ENCODE measurements at regions not wholly inside any gene's neighbourhood (a gene's known extent, or its start where the extent isn't known, plus 50 kb on each side); places are given as distances from the start of the nearest gene placed in this dataset.

- TF ChIP-seq PATZ1 (CRISPR knock-in tag; IDR thresholded peaks at IDR 0.05; ENCODE audit: borderline replicate concordance) (no peak), ZFP3 (CRISPR knock-in tag; IDR thresholded peaks at IDR 0.05) (no peak), CSRNP3 (CRISPR knock-in tag; IDR thresholded peaks at IDR 0.05) (no peak)
Measured at GRCh38 chr5:52173133-52173532, 614.6 kb upstream of the ITGA1 start.
